KMS-11 (cell line): ENCODE measurements at regions not wholly inside any gene's neighbourhood (a gene's known extent, or its start where the extent isn't known, plus 50 kb on each side); places are given as distances from the start of the nearest gene placed in this dataset.

Experiments
- H2AFZ ChIP-seq: fragments of 200-600 bp; sonication (generic); 2 replicates; pipeline ENCODE4 v1.6.1; 2016; ENCODE audit warnings: antibody characterized with exemption, mixed run types, low read depth
- H3K27ac ChIP-seq: fragments of 200-600 bp; sonication (generic); 2 replicates; pipeline ENCODE4 v1.6.1; 2016; ENCODE audit warnings: mild to moderate bottlenecking, mixed run types
- H3K27me3 ChIP-seq: fragments of 200-600 bp; sonication (generic); 2 replicates; pipeline ENCODE4 v1.6.1; 2017; ENCODE audit warnings: mild to moderate bottlenecking, low read depth, mixed run types, moderate library complexity; ENCODE audit not compliant: insufficient read depth
- H3K36me3 ChIP-seq: fragments of 200-600 bp; sonication (generic); 2 replicates; pipeline ENCODE4 v1.6.1; 2017; ENCODE audit warnings: mild to moderate bottlenecking, mixed run types; ENCODE audit not compliant: insufficient read depth
- H3K4me1 ChIP-seq: fragments of 200-600 bp; sonication (generic); 2 replicates; pipeline ENCODE4 v1.6.1; 2016; ENCODE audit warnings: mild to moderate bottlenecking, low read depth, mixed run types; ENCODE audit not compliant: poor library complexity, severe bottlenecking
- H3K4me2 ChIP-seq: fragments of 200-600 bp; sonication (generic); 2 replicates; pipeline ENCODE4 v1.7.0; 2016; ENCODE audit warnings: mild to moderate bottlenecking, mixed run types
- H3K4me3 ChIP-seq: fragments of 200-600 bp; sonication (generic); IDR thresholded peaks from 2 replicates; pipeline ENCODE4 v1.6.1; 2017; ENCODE audit warnings: low read depth, low read length, mixed read lengths; ENCODE audit not compliant: insufficient read depth
- H3K79me2 ChIP-seq: fragments of 200-600 bp; sonication (generic); 2 replicates; pipeline ENCODE4 v1.6.1; 2016; ENCODE audit warnings: low read depth, mixed run types; ENCODE audit not compliant: insufficient read depth
- H3K9ac ChIP-seq: fragments of 200-600 bp; sonication (generic); 2 replicates; pipeline ENCODE4 v1.6.1; 2016; ENCODE audit warnings: mild to moderate bottlenecking, mixed run types
- H4K20me1 ChIP-seq: fragments of 200-600 bp; sonication (generic); 2 replicates; pipeline ENCODE4 v1.6.1; 2016; ENCODE audit warnings: mild to moderate bottlenecking, mixed run types; ENCODE audit not compliant: insufficient read depth
- TF ChIP-seq, protein P1 (sequence below): fragments of 200-600 bp; sonication (generic); conservative IDR thresholded peaks from 2 replicates; pipeline ENCODE4 v1.6.1; 2017; ENCODE audit warnings: low read depth, mild to moderate bottlenecking, antibody characterized with exemption, low read length, moderate library complexity, mixed read lengths

DNA sequence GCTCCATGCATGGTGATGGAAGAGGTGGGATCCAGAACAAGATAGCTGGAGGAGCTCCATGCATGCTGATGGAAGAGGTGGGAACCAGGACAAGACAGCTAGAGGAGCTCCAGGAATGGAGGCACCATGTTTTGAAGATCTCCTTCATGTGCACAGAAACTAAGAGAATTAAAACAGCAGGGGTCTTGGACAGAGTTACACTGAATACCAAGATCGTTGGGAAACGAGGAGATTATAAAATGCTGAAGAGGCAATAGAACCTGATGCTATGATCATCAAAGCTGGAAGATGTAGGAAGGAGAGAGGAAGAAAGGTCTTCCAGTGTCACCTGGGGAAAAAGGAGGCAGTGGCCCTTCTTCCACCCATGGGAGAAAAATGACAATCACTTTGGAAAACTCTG, 193.6 kb upstream of the PFKP start:
- Histone ChIP-seq H3K4me2 (no peak overlapping the region), H4K20me1 (no peaks in the 10 kb centered on the region), H3K27ac (no peak overlapping the region), H3K36me3 (no peaks in the 10 kb centered on the region), H2AFZ (no peak overlapping the region), H3K4me3 (no peak overlapping the region), H3K79me2 (no peaks in the 10 kb centered on the region), H3K4me1 (no peaks in the 10 kb centered on the region), H3K9ac (no peak overlapping the region), H3K27me3 (no peaks in the 10 kb centered on the region)
- TF ChIP-seq, protein P1, sequence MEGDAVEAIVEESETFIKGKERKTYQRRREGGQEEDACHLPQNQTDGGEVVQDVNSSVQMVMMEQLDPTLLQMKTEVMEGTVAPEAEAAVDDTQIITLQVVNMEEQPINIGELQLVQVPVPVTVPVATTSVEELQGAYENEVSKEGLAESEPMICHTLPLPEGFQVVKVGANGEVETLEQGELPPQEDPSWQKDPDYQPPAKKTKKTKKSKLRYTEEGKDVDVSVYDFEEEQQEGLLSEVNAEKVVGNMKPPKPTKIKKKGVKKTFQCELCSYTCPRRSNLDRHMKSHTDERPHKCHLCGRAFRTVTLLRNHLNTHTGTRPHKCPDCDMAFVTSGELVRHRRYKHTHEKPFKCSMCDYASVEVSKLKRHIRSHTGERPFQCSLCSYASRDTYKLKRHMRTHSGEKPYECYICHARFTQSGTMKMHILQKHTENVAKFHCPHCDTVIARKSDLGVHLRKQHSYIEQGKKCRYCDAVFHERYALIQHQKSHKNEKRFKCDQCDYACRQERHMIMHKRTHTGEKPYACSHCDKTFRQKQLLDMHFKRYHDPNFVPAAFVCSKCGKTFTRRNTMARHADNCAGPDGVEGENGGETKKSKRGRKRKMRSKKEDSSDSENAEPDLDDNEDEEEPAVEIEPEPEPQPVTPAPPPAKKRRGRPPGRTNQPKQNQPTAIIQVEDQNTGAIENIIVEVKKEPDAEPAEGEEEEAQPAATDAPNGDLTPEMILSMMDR: no peak

DNA sequence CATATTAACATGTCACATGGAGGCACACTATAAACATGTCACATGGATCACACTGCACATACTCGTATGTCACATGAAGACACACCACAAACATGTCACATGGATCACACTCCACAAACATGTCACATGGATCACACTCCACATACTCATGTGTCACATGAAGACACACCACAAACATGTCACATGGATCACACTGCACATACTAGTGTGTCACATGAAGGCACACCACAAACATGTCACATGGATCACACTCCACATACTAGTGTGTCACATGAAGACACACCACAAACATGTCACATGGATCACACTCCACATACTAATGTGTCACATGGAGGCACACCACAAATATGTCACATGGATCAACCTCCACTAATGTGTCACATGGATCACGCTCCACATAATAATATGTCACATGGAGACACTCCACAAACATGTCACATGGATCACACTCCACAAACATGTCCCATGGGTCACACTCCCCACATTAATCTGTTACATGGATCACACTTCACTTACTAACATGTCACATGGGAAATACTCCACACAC, 195.6 kb upstream of the PFKP start:
- no peak overlapping the region for H3K4me3 ChIP-seq
- H3K79me2 ChIP-seq: no peaks in the 10 kb centered on the region
- H3K9ac ChIP-seq: no peak overlapping the region
- H3K36me3 ChIP-seq: no peaks in the 10 kb centered on the region
- H3K27ac ChIP-seq: no peak overlapping the region
- H4K20me1 ChIP-seq: no peaks in the 10 kb centered on the region
- TF ChIP-seq, protein P1: no peak
- no peaks in the 10 kb centered on the region for H3K27me3 ChIP-seq
- H3K4me1 ChIP-seq: no peaks in the 10 kb centered on the region
- H2AFZ ChIP-seq: no peak overlapping the region
- H3K4me2 ChIP-seq: no peak overlapping the region

DNA sequence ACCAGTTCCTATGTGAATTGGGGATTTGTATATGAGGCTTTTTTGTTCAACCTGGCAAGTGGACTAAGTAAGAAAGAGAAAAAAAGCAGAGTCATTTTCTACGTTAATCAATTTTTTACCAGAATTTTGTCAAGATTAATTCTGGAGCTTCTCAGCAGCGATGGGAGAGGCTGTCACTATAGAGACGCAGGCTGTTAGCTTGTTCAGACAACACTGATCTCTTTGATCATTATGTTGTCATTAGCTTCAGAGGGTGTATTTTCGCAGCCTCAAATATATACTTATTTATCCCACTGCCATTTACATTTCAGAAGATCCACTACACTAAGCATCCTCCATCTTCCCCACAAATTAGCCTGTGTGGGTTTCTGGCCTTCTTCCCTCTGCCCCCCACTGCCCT, 196.7 kb upstream of the PFKP start:
- Histone ChIP-seq H3K27me3 (no peaks in the 10 kb centered on the region), H3K9ac (no peak overlapping the region), H3K27ac (no peak overlapping the region), H3K4me3 (no peak overlapping the region), H2AFZ (no peak overlapping the region), H3K4me1 (no peaks in the 10 kb centered on the region), H3K79me2 (no peaks in the 10 kb centered on the region), H4K20me1 (no peaks in the 10 kb centered on the region), H3K4me2 (no peak overlapping the region), H3K36me3 (no peaks in the 10 kb centered on the region)
- TF ChIP-seq, protein P1: no peak

DNA sequence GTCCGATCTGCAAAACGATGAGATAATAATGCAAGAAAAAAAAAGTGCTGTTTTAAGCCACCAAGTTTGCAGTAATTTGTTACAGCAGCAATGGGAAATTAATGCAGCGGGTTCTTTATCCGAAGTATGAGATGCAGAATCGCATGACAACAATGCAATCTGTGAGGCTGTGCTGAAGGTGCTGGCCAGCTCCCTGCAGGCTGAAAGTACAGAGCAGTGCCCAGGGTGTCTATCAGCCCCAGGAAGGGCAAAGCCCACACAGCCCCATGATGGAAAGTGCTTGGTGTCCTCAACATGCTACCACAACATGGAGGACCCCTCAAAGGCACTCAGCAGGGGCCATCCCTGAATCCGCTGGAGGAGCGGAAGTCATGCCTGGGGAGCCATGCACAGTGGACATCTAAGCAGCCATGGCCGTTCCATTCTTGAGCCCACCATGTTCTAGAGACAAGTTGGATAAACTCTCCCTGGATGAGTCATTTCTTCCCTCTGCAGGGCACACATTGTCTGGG, 199.5 kb upstream of the PFKP start:
- no peak overlapping the region for H3K27ac ChIP-seq
- H3K4me3 ChIP-seq: no peak overlapping the region
- no peak overlapping the region for H3K9ac ChIP-seq
- no peaks in the 10 kb centered on the region for H3K27me3 ChIP-seq
- H2AFZ ChIP-seq: no peak overlapping the region
- TF ChIP-seq, protein P1: no peak
- H3K4me2 ChIP-seq: no peak overlapping the region
- no peaks in the 10 kb centered on the region for H3K36me3 ChIP-seq
- H3K4me1 ChIP-seq: no peaks in the 10 kb centered on the region
- H4K20me1 ChIP-seq: no peaks in the 10 kb centered on the region
- no peaks in the 10 kb centered on the region for H3K79me2 ChIP-seq
